HCT116 (cell line): ENCODE measurements at regions not wholly inside any gene's neighbourhood (a gene's known extent, or its start where the extent isn't known, plus 50 kb on each side); places are given as distances from the start of the nearest gene placed in this dataset.

Source experiments
- CEBPB ChIP-seq: IDR thresholded peaks from 2 replicates; pipeline ENCODE4 v1.6.1; 2012; ENCODE audit warnings: low read depth
- EGR1 ChIP-seq: IDR thresholded peaks from 2 replicates; pipeline ENCODE4 v1.6.1; 2012; ENCODE audit warnings: low read depth
- YY1 ChIP-seq: IDR thresholded peaks from 2 replicates; pipeline ENCODE4 v1.6.1; 2011; ENCODE audit warnings: low read length, low read depth, moderate library complexity, mild to moderate bottlenecking; ENCODE audit not compliant: insufficient replicate concordance; ENCODE audit errors: extremely low read depth
- TF ChIP-seq, protein P1 (sequence below), 3 experiments: fragments of 200-600 bp in 1 of 3; sonication (generic) in 1 of 3; IDR thresholded peaks in 2 of 3; conservative IDR thresholded peaks in 1 of 3; 2 replicates each; pipeline ENCODE4 v1.5.1; 2012 to 2017; ENCODE audit warnings: low read depth in 2 of 3, low read length in 2 of 3, antibody characterized with exemption in 1 of 3, borderline replicate concordance in 1 of 3, control low read depth in 1 of 3, mild to moderate bottlenecking in 1 of 3, mixed read lengths in 1 of 3, mixed run types in 1 of 3, moderate library complexity in 1 of 3; ENCODE audit not compliant: insufficient read depth in 1 of 3
- TF ChIP-seq, protein P2 (sequence below): IDR thresholded peaks from 2 replicates; pipeline ENCODE4 v1.6.1; 2012

DNA sequence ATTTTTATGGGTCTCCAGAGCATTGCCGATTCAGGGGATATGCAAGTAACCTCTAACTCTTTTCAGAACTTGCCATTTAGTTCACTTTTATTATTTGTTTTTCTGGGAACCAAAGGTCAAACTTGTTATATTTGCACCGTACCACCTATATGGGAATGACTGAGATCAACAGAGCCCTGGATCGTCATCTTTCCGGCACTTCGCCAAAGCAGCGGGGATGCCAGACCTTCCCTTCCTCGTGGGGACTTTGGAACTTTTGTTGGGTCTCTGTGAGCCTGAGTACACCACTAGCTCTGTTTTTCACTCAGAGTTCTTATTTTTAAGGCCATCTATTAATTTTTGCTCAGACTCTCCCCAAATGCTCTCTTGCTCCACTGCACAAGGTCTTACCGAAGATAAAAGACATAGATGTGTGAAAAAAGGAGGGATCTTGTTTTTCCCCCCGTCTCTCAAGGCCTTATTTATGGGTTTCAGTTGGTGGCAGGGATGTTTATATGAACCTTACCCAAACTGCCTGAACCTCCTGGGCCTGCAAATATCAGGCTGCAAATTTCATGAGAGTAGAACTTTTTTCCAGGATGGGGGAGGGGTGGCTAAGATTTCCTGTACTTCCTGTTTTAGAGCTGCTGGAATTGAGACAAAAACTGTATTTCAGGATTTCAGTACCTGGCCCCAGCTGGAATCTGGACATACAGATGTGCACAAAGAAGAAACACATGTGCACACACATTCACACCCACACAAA, 350.3 kb downstream of the HRH4 start:
- TF ChIP-seq, protein P1, sequence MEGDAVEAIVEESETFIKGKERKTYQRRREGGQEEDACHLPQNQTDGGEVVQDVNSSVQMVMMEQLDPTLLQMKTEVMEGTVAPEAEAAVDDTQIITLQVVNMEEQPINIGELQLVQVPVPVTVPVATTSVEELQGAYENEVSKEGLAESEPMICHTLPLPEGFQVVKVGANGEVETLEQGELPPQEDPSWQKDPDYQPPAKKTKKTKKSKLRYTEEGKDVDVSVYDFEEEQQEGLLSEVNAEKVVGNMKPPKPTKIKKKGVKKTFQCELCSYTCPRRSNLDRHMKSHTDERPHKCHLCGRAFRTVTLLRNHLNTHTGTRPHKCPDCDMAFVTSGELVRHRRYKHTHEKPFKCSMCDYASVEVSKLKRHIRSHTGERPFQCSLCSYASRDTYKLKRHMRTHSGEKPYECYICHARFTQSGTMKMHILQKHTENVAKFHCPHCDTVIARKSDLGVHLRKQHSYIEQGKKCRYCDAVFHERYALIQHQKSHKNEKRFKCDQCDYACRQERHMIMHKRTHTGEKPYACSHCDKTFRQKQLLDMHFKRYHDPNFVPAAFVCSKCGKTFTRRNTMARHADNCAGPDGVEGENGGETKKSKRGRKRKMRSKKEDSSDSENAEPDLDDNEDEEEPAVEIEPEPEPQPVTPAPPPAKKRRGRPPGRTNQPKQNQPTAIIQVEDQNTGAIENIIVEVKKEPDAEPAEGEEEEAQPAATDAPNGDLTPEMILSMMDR (IDR thresholded peaks at IDR 0.05 in 2 of 3, conservative IDR thresholded peaks at IDR 0.05 in 1 of 3; ENCODE audit: borderline replicate concordance in 1 of 3, insufficient read depth in 1 of 3, low read depth in 2 of 3, low read length in 2 of 3): no peak
- TF ChIP-seq CEBPB: no peak
- no peak for TF ChIP-seq YY1
- TF ChIP-seq, protein P2, sequence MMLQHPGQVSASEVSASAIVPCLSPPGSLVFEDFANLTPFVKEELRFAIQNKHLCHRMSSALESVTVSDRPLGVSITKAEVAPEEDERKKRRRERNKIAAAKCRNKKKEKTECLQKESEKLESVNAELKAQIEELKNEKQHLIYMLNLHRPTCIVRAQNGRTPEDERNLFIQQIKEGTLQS: no peak
- TF ChIP-seq EGR1: no peak
